HUES48 (cell line): ENCODE measurements at regions not wholly inside any gene's neighbourhood (a gene's known extent, or its start where the extent isn't known, plus 50 kb on each side); places are given as distances from the start of the nearest gene placed in this dataset.
"Not testable (repeated sequence)": the region's sequence is repeated elsewhere in the genome, so short reads cannot be mapped to it uniquely, and the experiment has no call there.

Experiments used
- H3K27ac ChIP-seq: one replicate; pipeline ENCODE4 v1.7.0; 2013; ENCODE audit warnings: low read depth, low read length, inconsistent platforms
- H3K27me3 ChIP-seq: 2 replicates; pipeline ENCODE4 v1.6.1; 2013; ENCODE audit warnings: mild to moderate bottlenecking, low read length; ENCODE audit not compliant: control insufficient read depth, insufficient read depth
- H3K36me3 ChIP-seq: 2 replicates; pipeline ENCODE4 v1.6.1; 2013; ENCODE audit warnings: low read length; ENCODE audit not compliant: control insufficient read depth, insufficient read depth
- H3K4me1 ChIP-seq: 2 replicates; pipeline ENCODE4 v1.6.1; 2013; ENCODE audit warnings: mild to moderate bottlenecking, low read length; ENCODE audit not compliant: control insufficient read depth, insufficient read depth
- H3K4me3 ChIP-seq: 2 replicates; pipeline ENCODE4 v1.5.1; 2013; ENCODE audit warnings: mild to moderate bottlenecking, low read depth, low read length
- H3K9ac ChIP-seq: 2 replicates; pipeline ENCODE4 v1.6.1; 2013; ENCODE audit warnings: mild to moderate bottlenecking, low read depth, low read length, moderate library complexity
- H3K9me3 ChIP-seq: 2 replicates; pipeline ENCODE4 v1.6.1; 2013; ENCODE audit warnings: low read length; ENCODE audit not compliant: control insufficient read depth, insufficient read depth

DNA sequence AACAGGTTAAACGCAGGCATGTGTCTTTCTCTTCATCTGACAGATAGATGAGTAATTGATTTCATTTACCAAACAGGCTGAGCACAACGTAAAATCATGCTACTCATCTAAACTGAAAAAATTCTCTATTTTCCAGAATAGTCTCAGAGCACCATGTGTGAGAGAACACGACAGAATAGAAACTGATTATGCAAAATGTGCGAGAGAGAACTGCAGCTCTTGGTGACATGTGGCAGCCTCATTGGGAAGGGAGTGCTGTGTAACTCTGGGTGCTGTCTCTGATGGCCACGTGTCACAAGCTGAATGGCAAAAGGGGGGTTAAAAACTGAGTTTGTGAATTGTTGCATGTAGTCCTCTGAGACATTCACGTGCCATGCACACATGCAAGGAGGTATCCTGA lies 143.7 kb upstream of the ATXN1 start:
- Histone ChIP-seq H3K27ac (no peak overlapping the region), H3K27me3 (no peaks in the 10 kb centered on the region), H3K4me3 (no peak overlapping the region), H3K9ac (no peak overlapping the region), H3K36me3 (no peaks in the 10 kb centered on the region), H3K9me3 (no peaks in the 10 kb centered on the region), H3K4me1 (no peaks in the 10 kb centered on the region)

DNA sequence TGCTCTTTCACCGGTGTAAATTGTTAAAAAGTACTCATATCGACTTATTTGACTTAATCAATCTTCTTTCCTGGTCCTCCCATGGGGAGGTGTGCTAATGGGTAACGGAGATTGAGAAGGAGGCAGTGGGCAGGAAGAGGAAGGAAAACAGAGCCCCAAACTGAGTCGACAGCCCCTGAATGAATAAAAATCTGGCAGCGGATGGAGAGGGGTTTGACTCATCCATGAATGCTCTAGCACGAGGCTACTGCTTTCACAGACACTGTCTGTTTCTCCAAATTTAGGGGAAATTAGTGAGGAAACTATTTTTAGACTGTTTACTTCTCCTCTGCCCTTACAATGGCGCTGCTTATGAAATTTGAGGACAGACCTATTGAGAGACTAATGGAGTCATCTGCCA lies 142.2 kb upstream of the ATXN1 start:
- Histone ChIP-seq H3K36me3 (no peaks in the 10 kb centered on the region), H3K9me3 (no peaks in the 10 kb centered on the region), H3K4me1 (no peaks in the 10 kb centered on the region), H3K27ac (no peak overlapping the region), H3K27me3 (no peaks in the 10 kb centered on the region), H3K4me3 (no peak overlapping the region), H3K9ac (no peak overlapping the region)

GRCh38 chr6:16902502-16902901 lies 141.2 kb upstream of the ATXN1 start:
- H3K9me3 ChIP-seq: no peaks in the 10 kb centered on the region
- H3K9ac ChIP-seq: no peak overlapping the region
- H3K4me1 ChIP-seq: no peaks in the 10 kb centered on the region
- H3K4me3 ChIP-seq: no peak overlapping the region
- no peaks in the 10 kb centered on the region for H3K36me3 ChIP-seq
- H3K27ac ChIP-seq: no peak overlapping the region
- no peaks in the 10 kb centered on the region for H3K27me3 ChIP-seq

GRCh38 chr6:16901782-16902181 lies 140.5 kb upstream of the ATXN1 start:
- H3K27ac ChIP-seq: no peak overlapping the region

GRCh38 chr6:16901306-16901705 lies 140.0 kb upstream of the ATXN1 start:
- no peaks in the 10 kb centered on the region for H3K27me3 ChIP-seq
- no peaks in the 10 kb centered on the region for H3K36me3 ChIP-seq
- H3K4me3 ChIP-seq: no peak overlapping the region
- H3K4me1 ChIP-seq: no peaks in the 10 kb centered on the region
- H3K27ac ChIP-seq: no peak overlapping the region
- no peak overlapping the region for H3K9ac ChIP-seq
- H3K9me3 ChIP-seq: no peaks in the 10 kb centered on the region

More at GRCh38 chr6:16901782-16902181, 140.5 kb upstream of the ATXN1 start:
- no peak overlapping the region for H3K4me3 ChIP-seq
- no peaks in the 10 kb centered on the region for H3K27me3 ChIP-seq
- H3K4me1 ChIP-seq: no peaks in the 10 kb centered on the region
- no peaks in the 10 kb centered on the region for H3K9me3 ChIP-seq
- H3K9ac ChIP-seq: no peak overlapping the region
- H3K36me3 ChIP-seq: no peaks in the 10 kb centered on the region

- no peaks in the 10 kb centered on the region for H3K27me3 ChIP-seq
- no peaks in the 10 kb centered on the region for H3K36me3 ChIP-seq
- no peaks in the 10 kb centered on the region for H3K9me3 ChIP-seq
- H3K27ac ChIP-seq: no peak overlapping the region
- no peak overlapping the region for H3K4me3 ChIP-seq
- H3K4me1 ChIP-seq: no peaks in the 10 kb centered on the region
- no peak overlapping the region for H3K9ac ChIP-seq
Measured at GRCh38 chr6:16898640-16899396, 137.6 kb upstream of the ATXN1 start.

DNA sequence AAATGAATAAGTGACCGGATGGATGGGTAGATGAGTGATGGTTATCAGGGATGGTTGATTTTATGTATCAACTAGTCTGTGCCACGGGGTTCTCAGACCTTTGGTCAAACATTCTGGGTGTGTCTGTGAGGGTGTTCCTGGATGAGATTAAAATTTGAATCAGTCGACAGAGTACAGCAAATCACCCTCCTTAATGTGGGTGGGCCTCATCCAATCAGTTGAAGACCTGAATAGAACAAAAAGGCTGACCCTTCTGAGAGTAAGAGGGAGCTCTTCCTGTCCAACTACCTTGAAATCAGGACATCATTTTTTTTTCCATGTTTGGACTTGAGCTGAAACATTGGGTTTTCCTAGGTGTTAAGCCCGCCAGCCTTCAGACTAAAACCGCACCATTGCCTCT lies 136.4 kb upstream of the ATXN1 start:
- H3K36me3 ChIP-seq: no peaks in the 10 kb centered on the region
- H3K27me3 ChIP-seq: no peaks in the 10 kb centered on the region
- H3K4me3 ChIP-seq: no peak overlapping the region

GRCh38 chr6:16894301-16894700 lies 133.0 kb upstream of the ATXN1 start:
- H3K4me1 ChIP-seq: no peaks in the 10 kb centered on the region
- no peak overlapping the region for H3K4me3 ChIP-seq
- H3K9ac ChIP-seq: no peak overlapping the region
- no peaks in the 10 kb centered on the region for H3K27me3 ChIP-seq
- H3K9me3 ChIP-seq: no peaks in the 10 kb centered on the region
- H3K27ac ChIP-seq: no peak overlapping the region
- H3K36me3 ChIP-seq: no peaks in the 10 kb centered on the region

More for the DNA sequence above, 136.4 kb upstream of the ATXN1 start:
- H3K4me1 ChIP-seq: no peaks in the 10 kb centered on the region
- no peaks in the 10 kb centered on the region for H3K9me3 ChIP-seq
- H3K9ac ChIP-seq: no peak overlapping the region
- no peak overlapping the region for H3K27ac ChIP-seq

GRCh38 chr6:16891110-16891509 lies 129.8 kb upstream of the ATXN1 start:
- H3K9ac ChIP-seq, H3K27me3 ChIP-seq, H3K36me3 ChIP-seq, H3K27ac ChIP-seq, H3K9me3 ChIP-seq, H3K4me3 ChIP-seq, H3K4me1 ChIP-seq: not testable (repeated sequence)

- peaks cover 14% of the 10 kb centered on the region for H3K4me1 ChIP-seq
- no peak overlapping the region for H3K9ac ChIP-seq
- H3K4me3 ChIP-seq: no peak overlapping the region
- no peaks in the 10 kb centered on the region; the same call in 1 of the 2 replicates for H3K9me3 ChIP-seq
- no peaks in the 10 kb centered on the region for H3K27me3 ChIP-seq
- H3K36me3 ChIP-seq: no peaks in the 10 kb centered on the region
- H3K27ac ChIP-seq: peak overlapping the region; percentile 75
Measured at GRCh38 chr6:16885411-16886160, 124.3 kb upstream of the ATXN1 start.

DNA sequence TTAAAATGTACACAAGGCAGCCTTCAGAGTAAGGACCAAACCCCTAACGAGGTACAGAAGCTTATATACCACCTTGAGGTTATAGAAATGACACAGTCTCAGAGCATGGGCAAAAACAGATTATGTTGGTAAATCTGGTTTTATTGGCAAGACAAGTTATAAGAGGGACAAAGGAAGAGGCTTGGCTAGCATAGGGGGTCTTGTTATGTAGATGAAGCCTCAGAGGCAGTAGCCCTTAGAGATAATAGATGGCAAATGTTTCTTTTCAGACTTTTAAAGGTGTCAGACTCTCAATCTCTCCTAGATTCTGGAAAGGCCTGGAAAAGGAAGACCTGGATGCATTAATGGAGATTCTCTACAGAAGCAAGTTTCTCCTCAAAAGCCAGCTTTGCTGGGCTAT lies 123.3 kb upstream of the ATXN1 start:
- Histone ChIP-seq H3K9me3 (no peaks in the 10 kb centered on the region; the same call in 1 of the 2 replicates), H3K27ac (peak overlapping the region; percentile 75), H3K4me3 (no peak overlapping the region), H3K27me3 (no peaks in the 10 kb centered on the region), H3K9ac (no peak overlapping the region), H3K4me1 (peaks cover 14% of the 10 kb centered on the region), H3K36me3 (no peaks in the 10 kb centered on the region)
